SK-N-SH (cell line): ENCODE measurements at regions not wholly inside any gene's neighbourhood (a gene's known extent, or its start where the extent isn't known, plus 50 kb on each side); places are given as distances from the start of the nearest gene placed in this dataset.

Source experiments
- CHD2 ChIP-seq: fragments of 150-350 bp; IDR thresholded peaks from 2 replicates; pipeline ENCODE4 v1.6.1; 2018; ENCODE audit warnings: low read length; ENCODE audit not compliant: partially characterized antibody
- EP300 ChIP-seq, 2 experiments: IDR thresholded peaks; 2 replicates each; pipeline versions ENCODE4 v1.4.0 to v1.6.1; 2012; ENCODE audit warnings: borderline replicate concordance in 1 of 2, low read depth in 1 of 2, low read length in 1 of 2
- EZH2phosphoT487 ChIP-seq: fragments of 200-600 bp; sonication (generic); IDR thresholded peaks from 2 replicates; pipeline ENCODE4 v1.6.1; 2017; ENCODE audit warnings: low read depth, mixed run types, mild to moderate bottlenecking, antibody characterized with exemption, moderate library complexity, borderline replicate concordance
- GABPA ChIP-seq: IDR thresholded peaks from 2 replicates; pipeline ENCODE4 v1.4.0; 2012; ENCODE audit warnings: low read depth, mild to moderate bottlenecking
- GATA2 ChIP-seq: sonication (generic); formaldehyde crosslinking; IDR thresholded peaks from 2 replicates; pipeline ENCODE4 v1.5.0; 2020; ENCODE audit warnings: mild to moderate bottlenecking, missing genetic modification reagents
- MXI1 ChIP-seq: IDR thresholded peaks from 2 replicates; pipeline ENCODE4 v1.6.1; 2012; ENCODE audit warnings: mild to moderate bottlenecking, low read depth, low read length, improper control_type of control experiment
- NFIC ChIP-seq: IDR thresholded peaks from 2 replicates; pipeline ENCODE4 v1.4.0; 2012; ENCODE audit warnings: borderline replicate concordance
- POLR2AphosphoS5 ChIP-seq: IDR thresholded peaks from 2 replicates; pipeline ENCODE4 v1.6.1; 2012; ENCODE audit warnings: low read depth, low read length
- RXRA ChIP-seq: IDR thresholded peaks from 2 replicates; pipeline ENCODE4 v1.4.0; 2012; ENCODE audit warnings: low read depth, mild to moderate bottlenecking, borderline replicate concordance
- SIN3A ChIP-seq: IDR thresholded peaks from 2 replicates; pipeline ENCODE4 v1.6.1; 2012; ENCODE audit warnings: low read depth, mild to moderate bottlenecking, low read length, moderate library complexity, borderline replicate concordance
- TCF12 ChIP-seq: IDR thresholded peaks from 2 replicates; pipeline ENCODE4 v1.4.0; 2012
- TF ChIP-seq, protein P1 (sequence below): fragments of 200-600 bp; sonication (generic); IDR thresholded peaks from 2 replicates; pipeline ENCODE4 v1.6.1; 2017; ENCODE audit warnings: antibody characterized with exemption, mild to moderate bottlenecking, moderate library complexity
- TF ChIP-seq, protein P2 (sequence below): IDR thresholded peaks from 2 replicates; pipeline ENCODE4 v1.4.0; 2012; ENCODE audit warnings: low read depth, borderline replicate concordance

DNA sequence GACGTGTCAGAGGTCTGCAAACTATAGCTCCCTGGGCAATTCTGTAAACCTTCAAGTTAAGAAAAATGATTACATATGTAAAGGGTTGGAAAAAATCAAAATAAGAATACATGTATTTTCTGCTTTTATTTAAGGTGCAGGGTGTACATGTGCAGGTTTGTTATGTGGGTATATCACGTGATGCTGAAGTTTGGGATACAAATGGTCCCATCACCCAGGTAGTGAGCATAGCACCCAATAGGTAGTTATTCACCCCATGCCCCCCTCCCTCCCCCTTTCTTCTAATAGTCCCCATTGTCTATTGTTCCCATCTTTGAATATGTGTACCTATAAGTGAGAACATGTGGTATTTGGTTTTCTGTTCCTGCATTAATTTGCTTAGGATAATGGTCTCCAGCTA, 51.1 kb upstream of the GCM1 start:
- TF ChIP-seq, protein P1, sequence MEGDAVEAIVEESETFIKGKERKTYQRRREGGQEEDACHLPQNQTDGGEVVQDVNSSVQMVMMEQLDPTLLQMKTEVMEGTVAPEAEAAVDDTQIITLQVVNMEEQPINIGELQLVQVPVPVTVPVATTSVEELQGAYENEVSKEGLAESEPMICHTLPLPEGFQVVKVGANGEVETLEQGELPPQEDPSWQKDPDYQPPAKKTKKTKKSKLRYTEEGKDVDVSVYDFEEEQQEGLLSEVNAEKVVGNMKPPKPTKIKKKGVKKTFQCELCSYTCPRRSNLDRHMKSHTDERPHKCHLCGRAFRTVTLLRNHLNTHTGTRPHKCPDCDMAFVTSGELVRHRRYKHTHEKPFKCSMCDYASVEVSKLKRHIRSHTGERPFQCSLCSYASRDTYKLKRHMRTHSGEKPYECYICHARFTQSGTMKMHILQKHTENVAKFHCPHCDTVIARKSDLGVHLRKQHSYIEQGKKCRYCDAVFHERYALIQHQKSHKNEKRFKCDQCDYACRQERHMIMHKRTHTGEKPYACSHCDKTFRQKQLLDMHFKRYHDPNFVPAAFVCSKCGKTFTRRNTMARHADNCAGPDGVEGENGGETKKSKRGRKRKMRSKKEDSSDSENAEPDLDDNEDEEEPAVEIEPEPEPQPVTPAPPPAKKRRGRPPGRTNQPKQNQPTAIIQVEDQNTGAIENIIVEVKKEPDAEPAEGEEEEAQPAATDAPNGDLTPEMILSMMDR = no peak
- TF ChIP-seq CHD2 = no peak
- no peak for TF ChIP-seq GATA2 (CRISPR knock-in tag)
- TF ChIP-seq POLR2AphosphoS5 = no peak
- TF ChIP-seq, protein P2, sequence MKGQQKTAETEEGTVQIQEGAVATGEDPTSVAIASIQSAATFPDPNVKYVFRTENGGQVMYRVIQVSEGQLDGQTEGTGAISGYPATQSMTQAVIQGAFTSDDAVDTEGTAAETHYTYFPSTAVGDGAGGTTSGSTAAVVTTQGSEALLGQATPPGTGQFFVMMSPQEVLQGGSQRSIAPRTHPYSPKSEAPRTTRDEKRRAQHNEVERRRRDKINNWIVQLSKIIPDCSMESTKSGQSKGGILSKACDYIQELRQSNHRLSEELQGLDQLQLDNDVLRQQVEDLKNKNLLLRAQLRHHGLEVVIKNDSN = no peak
- no peak for TF ChIP-seq GABPA
- no peak for TF ChIP-seq RXRA
- no peak for TF ChIP-seq NFIC
- no peak for TF ChIP-seq EZH2phosphoT487
- no peak for TF ChIP-seq EP300 (IDR thresholded peaks at IDR 0.05; ENCODE audit: borderline replicate concordance in 1 of 2, low read depth in 1 of 2, low read length in 1 of 2)
- TF ChIP-seq MXI1 = no peak
- TF ChIP-seq TCF12 = no peak
- TF ChIP-seq SIN3A = no peak
